HG03066 (cell line): ENCODE measurements at regions not wholly inside any gene's neighbourhood (a gene's known extent, or its start where the extent isn't known, plus 50 kb on each side); places are given as distances from the start of the nearest gene placed in this dataset.
"Not testable (repeated sequence)": the region's sequence is repeated elsewhere in the genome, so short reads cannot be mapped to it uniquely, and the experiment has no call there.

Source experiments
- ATAC-seq: cut with Tn5 transposase; IDR thresholded peaks from one replicate; pipeline ENCODE4 v1.9.1; 2021; ENCODE audit warnings: low read depth; ENCODE audit not compliant: unreplicated experiment

DNA sequence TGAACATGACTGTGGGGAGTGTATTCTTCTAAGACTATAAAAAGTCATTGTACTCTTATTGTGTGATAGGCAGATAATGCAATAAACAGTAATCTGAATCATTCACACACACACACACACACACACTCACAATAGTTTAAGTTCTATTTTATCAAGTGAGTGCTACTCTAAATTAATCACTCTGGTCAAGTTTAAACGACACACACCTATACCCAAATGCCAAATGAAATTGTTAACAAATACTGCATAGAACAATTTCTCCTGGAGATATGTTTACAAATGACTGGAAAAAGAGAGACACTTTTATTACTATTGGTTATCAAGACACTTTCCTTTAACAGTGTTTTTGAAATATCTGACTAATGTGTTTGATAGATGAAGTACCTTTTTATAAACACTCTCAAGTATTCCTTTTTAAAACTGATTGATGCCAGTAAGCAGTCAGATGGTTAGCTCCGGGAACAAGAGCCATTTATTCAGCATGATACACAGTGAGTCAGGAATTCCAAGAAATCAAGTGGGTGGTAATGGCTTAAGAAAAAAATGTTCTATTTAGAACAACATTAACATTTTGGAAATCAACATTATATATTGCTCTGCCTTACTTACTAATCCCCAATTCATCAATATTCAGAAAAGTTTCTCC is 521.6 kb upstream of the ST8SIA4 start:
- ATAC-seq, result no peak

DNA sequence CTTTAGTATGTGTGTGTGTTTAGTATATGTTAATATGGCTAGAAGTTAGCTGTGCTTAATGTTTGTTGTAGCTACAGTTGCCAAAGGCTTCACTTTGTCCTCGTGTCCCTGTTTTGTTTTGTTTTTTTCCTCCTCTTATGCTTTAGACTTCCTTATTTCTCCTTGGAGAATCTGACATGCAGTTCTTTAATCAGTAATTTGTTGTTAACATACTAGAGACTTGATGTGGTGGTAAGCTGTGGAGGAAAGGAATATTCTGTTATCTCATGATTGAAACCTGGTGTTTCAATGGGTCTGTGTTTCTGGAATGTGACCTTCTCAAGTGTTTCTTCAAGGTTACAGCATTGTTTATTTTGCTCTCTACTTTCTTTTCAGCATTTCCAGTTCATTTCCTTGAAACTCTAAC is 515.6 kb upstream of the ST8SIA4 start:
- no peak for ATAC-seq

DNA sequence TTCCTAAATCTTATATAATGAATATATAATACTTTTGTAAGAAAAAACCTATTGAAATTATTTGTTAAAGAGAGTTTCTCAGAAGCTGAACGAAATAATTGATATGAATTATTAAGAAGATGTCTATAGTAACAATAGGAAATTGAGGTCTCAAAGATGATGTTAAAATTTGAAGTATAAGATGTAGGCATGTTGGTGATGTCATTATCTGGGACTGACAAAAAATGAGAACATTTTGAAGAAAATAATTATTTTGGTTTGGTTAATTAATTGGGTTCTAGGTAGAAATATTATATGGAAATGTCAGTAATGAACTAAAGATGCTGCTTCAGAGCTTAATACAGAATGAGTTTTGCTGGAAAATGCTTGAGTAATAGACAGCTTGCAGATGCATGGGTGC is 501.4 kb upstream of the ST8SIA4 start:
- ATAC-seq, result no peak

GRCh38 chr5:101393795-101394450 is 490.8 kb upstream of the ST8SIA4 start:
- ATAC-seq, result no peak

GRCh38 chr5:101390151-101390908 is 487.2 kb upstream of the ST8SIA4 start:
- no peak for ATAC-seq

- no peak for ATAC-seq
Measured at GRCh38 chr5:101385276-101385675, 482.2 kb upstream of the ST8SIA4 start.

GRCh38 chr5:101370181-101370580 is 467.1 kb upstream of the ST8SIA4 start:
- ATAC-seq, result no peak

- no peak for ATAC-seq
Measured at GRCh38 chr5:101364469-101364868, 461.4 kb upstream of the ST8SIA4 start.

DNA sequence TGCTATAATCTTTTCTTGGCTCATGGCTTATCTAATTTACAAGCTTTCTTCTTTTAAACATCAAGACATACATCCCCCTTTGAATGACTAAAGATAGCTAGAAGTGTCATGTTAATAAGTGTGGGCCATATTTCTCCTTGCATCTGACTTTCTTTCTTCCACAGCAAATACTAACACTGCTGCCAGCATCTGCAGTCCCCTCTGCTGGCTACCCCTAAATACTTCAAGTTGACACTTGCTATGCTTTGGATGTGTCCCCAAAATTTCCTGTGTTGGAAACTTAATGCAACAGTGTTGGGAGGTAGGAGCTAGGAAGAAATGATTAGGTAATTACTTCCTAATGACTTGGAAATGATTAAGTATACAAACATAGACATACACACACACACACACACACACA is 459.0 kb upstream of the ST8SIA4 start:
- no peak for ATAC-seq

- no peak for ATAC-seq
Measured at GRCh38 chr5:101346906-101347305, 443.8 kb upstream of the ST8SIA4 start.

- no peak for ATAC-seq
Measured at GRCh38 chr5:101346447-101346846, 443.4 kb upstream of the ST8SIA4 start.

DNA sequence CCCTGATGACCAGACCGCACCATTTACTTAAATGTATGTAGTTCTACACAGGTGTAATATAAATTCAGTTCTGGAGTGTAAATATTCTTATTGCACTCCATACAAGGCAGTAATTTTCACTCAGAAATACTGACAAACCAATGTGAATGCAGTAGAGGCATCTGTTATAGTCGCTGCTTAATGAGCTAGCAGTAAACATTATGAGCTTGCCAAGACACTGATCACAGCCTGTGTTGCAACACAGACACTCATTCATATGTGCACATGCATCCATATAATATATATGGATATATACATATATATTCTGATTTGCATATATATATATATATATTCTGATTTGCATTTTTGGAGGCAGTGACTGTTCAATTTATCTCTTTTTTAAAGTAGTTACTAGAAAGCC is 435.1 kb upstream of the ST8SIA4 start:
- ATAC-seq, result no peak

DNA sequence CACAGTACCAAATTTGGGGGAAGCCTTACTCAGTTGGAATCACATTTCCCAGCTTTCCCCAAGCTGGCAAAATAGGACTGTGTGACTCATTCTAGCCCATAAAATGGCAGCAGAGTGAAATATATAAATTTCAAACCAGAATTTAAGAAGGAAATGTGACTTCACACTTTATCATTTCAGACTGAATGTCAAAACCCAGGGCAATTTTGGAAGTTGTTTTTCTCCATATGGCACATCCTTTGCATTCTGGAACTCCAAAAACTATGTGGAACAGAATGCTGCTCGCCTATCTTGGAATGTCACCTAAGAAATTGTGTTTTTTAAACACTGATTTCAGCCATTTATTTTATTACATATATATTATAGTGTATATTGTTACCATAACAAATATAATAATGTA is 424.7 kb upstream of the ST8SIA4 start:
- ATAC-seq, result no peak

DNA sequence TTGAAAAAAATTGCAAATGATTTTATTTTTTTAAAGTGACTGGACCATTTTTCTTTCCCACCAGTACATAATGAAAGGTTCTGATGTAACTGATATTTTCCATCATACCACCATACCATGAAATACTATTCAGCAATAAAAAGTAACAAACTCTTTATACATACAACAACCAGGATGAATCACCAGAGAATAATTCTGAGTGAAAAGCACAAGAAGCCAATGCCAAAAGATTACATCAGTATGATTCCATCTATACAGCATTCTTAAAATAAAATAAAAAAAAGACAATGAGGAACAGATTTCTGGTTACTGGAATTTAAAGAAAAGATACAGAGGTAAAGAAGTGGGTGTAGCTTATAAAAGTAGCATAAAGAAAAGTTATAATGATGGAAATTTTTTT is 423.7 kb upstream of the ST8SIA4 start:
- no peak for ATAC-seq

GRCh38 chr5:101316401-101316800 is 413.3 kb upstream of the ST8SIA4 start:
- ATAC-seq, result not testable (repeated sequence)

DNA sequence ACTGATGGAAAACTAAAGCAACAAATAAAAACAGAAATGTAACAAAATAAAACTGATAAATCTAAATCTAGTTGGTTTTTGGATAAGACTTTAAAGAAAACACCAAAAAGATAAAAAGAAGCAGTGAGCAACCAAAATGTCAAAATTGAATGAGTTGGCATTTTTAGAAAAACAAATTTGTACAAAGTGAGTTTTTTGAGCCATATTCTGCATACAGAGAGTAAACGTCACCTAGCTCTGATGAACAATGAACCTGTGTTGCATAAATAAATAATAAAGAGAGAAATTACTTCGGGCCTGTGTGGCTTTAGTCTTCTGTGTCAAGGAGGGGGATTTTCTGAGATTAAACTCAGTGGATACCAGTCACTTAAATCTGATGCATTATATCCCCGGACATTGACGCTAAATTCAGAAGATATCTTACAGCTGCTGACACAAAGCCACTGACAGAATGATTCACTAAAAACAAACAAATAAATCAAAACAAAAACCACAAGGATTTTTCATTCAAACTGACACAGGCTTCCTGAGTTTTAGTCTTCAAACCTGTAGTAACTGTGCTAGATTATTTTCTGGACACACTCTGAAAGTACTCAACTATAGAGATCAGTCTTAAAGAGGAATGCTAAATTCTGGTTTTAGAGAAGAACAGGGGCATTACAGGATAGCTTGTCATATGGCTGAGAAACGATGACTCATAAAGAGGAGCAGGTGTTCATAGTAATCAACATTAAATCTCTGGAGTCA is 403.5 kb upstream of the ST8SIA4 start:
- ATAC-seq, result no peak

DNA sequence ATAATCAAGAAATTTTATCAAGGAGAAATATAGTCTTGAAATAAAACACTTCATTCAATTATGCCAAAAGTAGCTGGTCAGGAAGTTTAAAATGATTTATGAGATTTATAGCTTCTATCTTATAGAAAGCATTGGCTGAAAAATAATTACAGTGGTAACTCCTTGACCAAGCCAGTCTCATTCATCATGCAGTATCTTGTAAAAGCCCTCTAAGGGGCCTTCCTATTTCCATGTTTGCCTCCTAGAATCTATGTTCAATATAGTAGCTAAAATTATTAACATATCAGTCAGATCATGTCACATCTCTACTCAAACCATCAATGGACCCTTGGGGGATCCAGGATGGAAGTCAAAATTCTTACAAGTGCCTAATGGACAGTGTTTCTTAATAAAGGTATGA is 393.4 kb upstream of the ST8SIA4 start:
- no peak for ATAC-seq

DNA sequence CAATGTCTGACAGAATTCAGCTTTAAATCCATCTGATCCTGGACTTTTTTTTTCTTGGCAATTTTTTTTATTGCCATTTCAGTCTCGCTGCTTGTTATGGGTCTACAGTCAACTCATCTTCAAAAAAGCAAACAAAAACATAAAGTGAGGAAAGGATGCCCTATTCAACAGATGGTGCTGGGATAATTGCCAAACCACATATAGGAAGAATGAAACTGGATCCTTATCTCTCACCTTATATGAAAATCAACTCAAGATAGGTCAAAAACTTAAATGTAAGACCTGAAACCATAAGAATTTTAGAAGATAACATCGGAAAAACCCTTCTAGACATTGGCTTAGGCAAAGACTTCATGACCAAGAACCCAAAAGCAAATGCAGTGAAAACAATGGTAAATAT is 389.1 kb upstream of the ST8SIA4 start:
- ATAC-seq, result no peak

GRCh38 chr5:101290761-101291160 is 387.7 kb upstream of the ST8SIA4 start:
- ATAC-seq, result not testable (repeated sequence)

GRCh38 chr5:101288633-101289032 is 385.6 kb upstream of the ST8SIA4 start:
- ATAC-seq, result no peak

GRCh38 chr5:101284736-101285375 is 381.8 kb upstream of the ST8SIA4 start:
- ATAC-seq, result no peak
